Dendritic cell treated with granulocyte-macrophage colony-stimulating factor and Interleukin-4, amounts not matched to agents 40 ng/mL and 50 ng/mL, for 4 days (primary cell): ENCODE measurements at regions not wholly inside any gene's neighbourhood (a gene's known extent, or its start where the extent isn't known, plus 50 kb on each side); places are given as distances from the start of the nearest gene placed in this dataset.

Experiments used
- H3K27ac Mint-ChIP-seq: one replicate; pipeline ENCODE4 v1.8.0; 2022; ENCODE audit warnings: mild to moderate bottlenecking, mixed read lengths
- H3K27me3 Mint-ChIP-seq: one replicate; pipeline ENCODE4 v1.8.0; 2022; ENCODE audit warnings: mild to moderate bottlenecking, mixed read lengths
- H3K36me3 Mint-ChIP-seq: one replicate; pipeline ENCODE4 v1.8.0; 2022; ENCODE audit warnings: low read depth, mixed read lengths
- H3K4me1 Mint-ChIP-seq: one replicate; pipeline ENCODE4 v1.8.0; 2022; ENCODE audit warnings: low read depth, mixed read lengths
- H3K4me3 Mint-ChIP-seq: one replicate; pipeline ENCODE4 v1.8.0; 2022; ENCODE audit warnings: mild to moderate bottlenecking, moderate library complexity, mixed read lengths
- H3K9me3 Mint-ChIP-seq: one replicate; pipeline ENCODE4 v1.8.0; 2022; ENCODE audit warnings: mixed read lengths
- intact Hi-C: fragments of 100-400 bp; cut with micrococcal nuclease; formaldehyde crosslinking; loops from one replicate; pipeline ENCODE4 v1.15.0; 2022

DNA sequence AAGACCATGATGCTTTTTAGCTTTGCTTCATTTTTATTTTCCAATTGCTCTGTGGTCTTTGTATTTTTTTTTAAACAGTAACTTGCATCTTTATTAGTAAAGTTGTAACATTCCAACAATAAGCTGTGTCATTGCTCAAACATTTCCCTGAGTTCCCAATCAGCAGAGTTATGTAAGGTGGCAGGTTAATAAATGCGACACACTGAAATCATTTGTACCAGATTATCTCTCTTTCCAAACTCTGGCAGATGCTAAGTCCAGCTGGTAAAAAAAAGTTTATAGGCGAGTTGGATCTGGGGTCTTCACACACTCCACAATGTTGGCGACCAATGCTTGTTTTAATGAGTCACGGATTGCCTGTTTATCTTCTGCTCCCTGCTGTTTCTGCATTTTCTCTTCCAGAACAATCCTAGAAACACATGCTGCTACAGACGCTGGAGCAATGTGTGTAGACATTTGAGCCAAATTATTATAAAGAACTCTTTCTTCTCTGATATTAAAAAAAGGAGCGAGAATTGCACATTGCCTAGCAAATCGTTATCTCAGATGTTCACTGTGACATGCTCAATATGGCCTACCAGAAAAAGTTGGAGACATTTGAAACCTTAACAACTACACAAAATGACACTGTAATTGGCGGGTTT, 113.6 kb upstream of the IFNGR1 start:
- H3K27me3 Mint-ChIP-seq: peaks cover 24% of the 10 kb centered on the region
- H3K27ac Mint-ChIP-seq: no peak overlapping the region
- no peaks in the 10 kb centered on the region for H3K36me3 Mint-ChIP-seq

DNA sequence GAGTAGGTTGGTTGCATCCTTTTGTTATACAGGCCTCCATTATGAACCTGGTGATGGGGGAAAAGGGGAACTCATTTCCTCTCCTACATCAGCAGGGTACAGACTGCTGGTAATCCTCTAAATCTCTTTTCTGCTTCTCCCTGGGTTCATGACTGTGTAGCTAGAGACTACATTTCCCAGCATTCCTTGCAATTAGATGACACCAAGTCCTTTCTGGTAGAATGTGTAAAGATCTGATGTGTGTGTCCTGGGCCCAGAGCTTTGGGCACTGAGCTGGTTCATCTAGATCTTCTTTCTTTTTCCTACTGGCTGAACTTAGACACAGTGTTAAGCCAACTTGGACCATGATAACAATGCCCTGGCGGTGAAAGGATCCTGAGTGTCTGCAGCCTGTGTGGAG, 104.7 kb upstream of the IFNGR1 start:
- H3K27me3 Mint-ChIP-seq: peaks cover 1% of the 10 kb centered on the region
- H3K4me3 Mint-ChIP-seq: no peak overlapping the region
- no peak overlapping the region for H3K27ac Mint-ChIP-seq
- H3K4me1 Mint-ChIP-seq: no peaks in the 10 kb centered on the region
- intact Hi-C loops: loop anchor here (10.0 kb wide), 1 partner anchor 321 kb away; no protein-coding TSS in a partner anchor
- H3K9me3 Mint-ChIP-seq: no peaks in the 10 kb centered on the region
- no peaks in the 10 kb centered on the region for H3K36me3 Mint-ChIP-seq

More for the DNA sequence above, 113.6 kb upstream of the IFNGR1 start:
- H3K9me3 Mint-ChIP-seq: no peaks in the 10 kb centered on the region
- intact Hi-C loops: no loop called here
- no peaks in the 10 kb centered on the region for H3K4me1 Mint-ChIP-seq
- H3K4me3 Mint-ChIP-seq: no peak overlapping the region

DNA sequence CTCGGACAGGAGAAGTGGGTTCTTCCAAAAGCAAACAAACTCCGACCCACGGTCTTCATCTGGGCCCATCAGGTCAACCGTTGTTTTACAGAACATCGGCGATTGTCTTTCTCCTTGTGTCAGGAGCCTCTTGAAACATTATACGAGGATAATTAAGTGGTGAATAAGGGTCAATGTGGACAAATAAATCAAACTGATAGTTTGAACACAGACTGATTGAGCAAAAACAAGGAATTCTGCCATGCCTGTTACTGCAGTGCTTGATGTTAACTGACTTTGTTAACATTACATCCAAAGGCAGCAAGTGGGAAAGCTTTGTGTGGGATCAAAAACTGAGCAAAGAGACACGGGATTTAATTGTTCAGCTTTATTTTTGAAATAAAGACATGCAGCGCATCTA, 101.1 kb upstream of the IFNGR1 start:
- Mint-ChIP-seq H3K36me3 (no peaks in the 10 kb centered on the region), H3K4me1 (peaks cover 2% of the 10 kb centered on the region), H3K4me3 (no peak overlapping the region), H3K27me3 (no peaks in the 10 kb centered on the region), H3K27ac (no peak overlapping the region), H3K9me3 (no peaks in the 10 kb centered on the region)
- intact Hi-C loops: loop anchor here (10.0 kb wide), 1 partner anchor 325 kb away; no protein-coding TSS in a partner anchor

DNA sequence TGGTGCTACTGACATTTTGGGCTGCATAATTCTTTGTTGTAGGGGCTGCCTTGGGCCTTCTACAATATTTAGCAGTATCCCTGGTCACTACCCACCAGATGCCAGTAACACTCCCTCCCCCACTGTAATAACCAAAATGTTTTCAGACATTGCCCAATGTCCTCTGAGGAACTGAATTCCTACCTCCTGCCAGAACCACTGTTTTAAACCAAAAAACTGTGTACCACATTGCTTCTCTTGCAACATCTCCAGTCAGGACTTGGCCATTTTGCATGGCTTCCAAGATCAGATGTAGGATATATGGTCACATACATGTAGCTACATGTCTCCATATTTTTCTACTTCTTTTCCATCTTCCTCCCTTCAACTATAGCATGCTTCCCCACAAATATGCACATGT, 97.4 kb upstream of the IFNGR1 start:
- Mint-ChIP-seq H3K4me1 (peaks cover 21% of the 10 kb centered on the region), H3K36me3 (no peaks in the 10 kb centered on the region), H3K27ac (no peak overlapping the region), H3K4me3 (no peak overlapping the region), H3K9me3 (no peaks in the 10 kb centered on the region), H3K27me3 (no peaks in the 10 kb centered on the region)
- intact Hi-C loops: no loop called here

DNA sequence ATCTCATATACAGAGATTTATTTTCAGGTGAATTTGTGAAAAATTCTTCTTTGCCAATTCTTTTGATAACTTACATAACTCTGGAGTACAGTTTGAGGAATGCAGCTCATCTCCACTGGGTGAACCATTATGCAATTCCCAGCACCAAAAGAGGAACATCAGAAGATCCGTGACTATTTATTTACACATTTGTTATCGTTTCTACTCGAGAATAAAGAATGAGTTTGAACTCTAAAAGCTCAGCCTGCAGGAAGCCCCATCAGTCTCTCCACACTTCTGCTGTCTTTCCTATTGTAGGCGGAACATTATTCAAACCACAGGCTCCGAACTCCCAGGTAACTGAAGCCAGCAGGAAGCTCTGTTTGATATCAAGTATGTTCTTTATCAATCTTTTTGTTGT, 95.9 kb upstream of the IFNGR1 start:
- Mint-ChIP-seq H3K27ac (peak overlapping the region; percentile 45), H3K36me3 (no peaks in the 10 kb centered on the region), H3K4me1 (peaks cover 24% of the 10 kb centered on the region), H3K4me3 (no peak overlapping the region), H3K27me3 (no peaks in the 10 kb centered on the region), H3K9me3 (no peaks in the 10 kb centered on the region)
- intact Hi-C loops: loop anchor here (2.0 kb wide), 1 partner anchor 178 kb away; no protein-coding TSS in a partner anchor

DNA sequence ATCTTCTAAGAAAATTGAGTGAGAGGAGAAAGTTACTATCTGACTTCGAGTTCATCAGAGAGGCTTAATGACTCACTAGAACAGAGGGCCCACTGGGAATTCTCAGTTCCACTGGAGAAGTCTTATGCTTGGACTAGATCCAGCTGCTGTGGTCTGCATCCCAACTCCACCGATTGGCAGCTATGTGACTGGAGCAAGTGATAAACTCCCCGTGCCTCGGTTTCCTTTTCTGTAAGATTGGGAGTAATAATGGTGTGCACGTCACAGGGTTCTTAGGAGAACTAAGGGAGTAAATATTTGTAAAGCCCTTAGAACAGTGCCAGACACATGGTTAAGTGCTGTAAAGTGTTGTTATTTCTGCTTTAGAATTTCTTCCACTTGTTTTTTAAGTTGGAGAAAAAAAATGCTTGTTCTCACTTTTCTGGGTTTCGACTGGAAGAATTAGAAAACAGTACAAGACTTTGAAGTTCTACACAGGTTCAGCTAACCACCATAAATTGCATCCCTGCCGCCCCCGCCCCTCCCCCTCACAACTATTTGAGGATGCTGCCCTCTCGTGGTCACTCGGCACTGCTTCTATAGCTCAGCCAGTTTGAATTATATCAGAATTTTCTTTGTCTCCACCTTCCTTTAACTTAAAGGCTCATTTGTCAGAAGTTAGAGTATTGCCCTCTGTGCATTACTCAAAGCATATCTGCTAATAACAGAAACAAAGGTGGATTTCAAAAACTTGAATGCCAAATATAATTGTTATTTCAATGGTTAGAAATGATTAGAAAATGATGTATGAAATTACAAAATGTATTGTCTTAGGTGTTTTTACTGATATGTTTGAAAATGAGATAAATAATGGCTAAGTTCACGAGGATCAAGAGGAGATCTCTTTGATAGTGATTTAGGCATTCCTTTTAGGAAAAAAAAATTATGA, 95.0 kb upstream of the IFNGR1 start:
- Mint-ChIP-seq H3K27ac (peak overlapping the region; percentile 30), H3K9me3 (no peaks in the 10 kb centered on the region), H3K4me3 (no peak overlapping the region), H3K36me3 (no peaks in the 10 kb centered on the region), H3K27me3 (no peaks in the 10 kb centered on the region), H3K4me1 (peaks cover 33% of the 10 kb centered on the region)
- intact Hi-C loops: loop anchor here (1.0 to 2.0 kb wide), 5 partner anchors 42 to 220 kb away; no protein-coding TSS in a partner anchor

DNA sequence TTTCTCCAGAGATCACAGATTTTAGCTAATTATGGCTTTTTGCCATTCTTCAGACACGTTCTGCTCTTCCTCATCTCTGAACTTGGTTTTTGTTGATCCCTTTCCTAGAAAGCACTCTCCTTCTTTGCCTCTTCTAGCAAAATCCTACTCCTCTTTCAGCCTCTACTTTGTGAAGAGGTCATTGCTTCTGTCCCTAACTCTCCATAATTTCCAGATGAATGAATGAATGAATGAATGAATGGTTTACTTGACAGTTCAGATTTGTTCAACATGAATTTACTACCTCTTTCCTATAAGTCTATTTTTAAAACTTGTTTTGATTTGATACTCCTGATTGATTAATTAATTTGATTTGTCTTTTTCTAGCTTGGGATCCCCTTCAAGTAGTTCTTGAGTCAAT, 94.0 kb upstream of the IFNGR1 start:
- Mint-ChIP-seq H3K4me1 (peaks cover 43% of the 10 kb centered on the region), H3K27ac (peak overlapping the region; percentile 1), H3K36me3 (no peaks in the 10 kb centered on the region), H3K9me3 (no peaks in the 10 kb centered on the region), H3K4me3 (no peak overlapping the region), H3K27me3 (no peaks in the 10 kb centered on the region)
- intact Hi-C loops: no loop called here

DNA sequence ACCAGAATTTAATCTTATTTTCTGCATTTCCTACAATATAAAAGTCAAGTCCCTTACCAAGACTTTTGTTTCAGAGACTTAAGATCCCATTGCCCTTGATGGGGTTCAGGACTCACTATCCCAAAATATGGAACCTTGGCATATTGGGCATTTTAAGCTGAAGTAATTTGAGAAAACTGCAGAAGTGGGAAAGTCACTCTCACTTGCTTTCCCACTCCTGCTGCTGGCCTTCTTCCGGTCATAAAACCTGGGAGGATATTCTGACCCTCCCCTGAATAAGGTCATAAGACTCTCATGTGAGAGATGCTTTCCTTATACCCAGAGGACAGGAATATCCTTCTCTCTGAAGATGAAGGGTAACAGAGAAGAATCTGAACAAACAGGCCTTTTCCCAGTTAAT, 92.8 kb upstream of the IFNGR1 start:
- Mint-ChIP-seq H3K36me3 (no peaks in the 10 kb centered on the region), H3K27me3 (no peaks in the 10 kb centered on the region), H3K9me3 (peaks cover 3% of the 10 kb centered on the region), H3K4me3 (no peak overlapping the region), H3K27ac (no peak overlapping the region), H3K4me1 (peaks cover 51% of the 10 kb centered on the region)
- intact Hi-C loops: no loop called here

DNA sequence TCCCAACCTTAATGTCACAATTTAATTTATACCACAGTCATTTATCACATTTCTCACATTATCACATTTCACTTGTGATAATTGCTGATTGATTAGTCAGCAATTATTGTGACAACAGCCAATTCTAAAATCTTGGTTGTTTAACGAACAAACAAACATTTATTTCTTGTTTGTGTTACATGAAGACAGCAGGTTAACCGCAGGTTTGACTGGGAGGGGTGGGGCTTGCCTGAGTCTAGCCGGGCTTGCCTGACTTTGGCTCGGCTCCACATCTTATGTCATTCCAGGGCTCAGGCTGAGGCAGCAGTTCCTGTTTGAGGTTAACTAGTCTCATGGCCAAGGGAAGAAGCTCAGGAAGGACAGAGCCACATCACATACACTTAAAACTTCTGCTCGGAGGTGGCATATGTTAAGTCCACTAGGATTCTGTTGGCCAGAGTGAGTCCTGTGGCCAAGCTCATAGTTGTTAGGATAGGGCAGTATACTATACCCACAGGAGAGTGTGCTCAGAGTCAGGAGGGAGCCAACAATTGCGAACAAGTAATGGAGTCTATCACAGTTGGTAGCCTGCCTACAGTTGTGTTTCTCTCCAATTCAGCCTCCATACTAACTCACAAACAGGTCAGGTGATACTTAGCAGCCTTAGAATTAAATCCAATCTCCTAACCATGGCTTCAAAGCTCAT, 90.0 kb upstream of the IFNGR1 start:
- Mint-ChIP-seq H3K9me3 (peaks cover 7% of the 10 kb centered on the region), H3K4me3 (peak overlapping the region; percentile 21), H3K27ac (peak overlapping the region; percentile 73), H3K4me1 (peaks cover 51% of the 10 kb centered on the region), H3K36me3 (no peaks in the 10 kb centered on the region), H3K27me3 (no peaks in the 10 kb centered on the region)
- intact Hi-C loops: loop anchor here (2.0 kb wide), 1 partner anchor 86 kb away; no protein-coding TSS in a partner anchor

DNA sequence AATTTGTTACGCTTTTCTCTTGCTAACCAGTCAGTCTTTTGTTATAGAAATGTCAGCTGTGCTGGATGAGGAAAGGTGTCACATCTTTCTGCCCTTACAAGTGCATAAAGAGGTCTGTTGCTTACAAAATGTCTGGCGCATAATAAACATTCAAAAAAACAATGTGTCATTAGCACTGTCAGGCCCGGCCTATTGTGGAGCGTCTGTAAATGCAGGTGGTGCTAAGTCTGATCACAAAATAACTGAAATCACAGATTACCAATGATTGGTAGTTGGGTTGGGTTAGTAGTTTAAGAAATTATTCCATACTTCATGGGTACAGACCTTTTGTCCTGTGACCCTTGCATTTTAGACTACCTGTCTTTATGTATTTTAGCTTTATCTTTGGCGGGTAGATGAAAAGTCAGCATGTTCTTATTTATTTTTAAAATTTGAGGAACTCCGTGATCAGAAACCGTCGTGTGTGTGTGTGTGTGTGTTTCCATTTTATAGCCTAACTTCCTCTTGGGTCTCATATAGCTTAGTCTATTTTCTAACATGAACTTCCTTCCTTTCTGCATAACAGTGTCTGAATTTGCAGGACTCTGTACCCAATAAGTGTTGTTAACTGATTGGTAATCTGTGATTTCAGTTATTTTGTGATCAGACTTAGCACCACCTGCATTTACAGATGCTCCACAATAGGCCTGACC, 88.1 kb upstream of the IFNGR1 start:
- Mint-ChIP-seq H3K9me3 (peaks cover 21% of the 10 kb centered on the region), H3K4me3 (no peak overlapping the region), H3K36me3 (peaks cover 6% of the 10 kb centered on the region), H3K4me1 (peaks cover 45% of the 10 kb centered on the region), H3K27me3 (no peaks in the 10 kb centered on the region), H3K27ac (no peak overlapping the region)
- intact Hi-C loops: no loop called here

DNA sequence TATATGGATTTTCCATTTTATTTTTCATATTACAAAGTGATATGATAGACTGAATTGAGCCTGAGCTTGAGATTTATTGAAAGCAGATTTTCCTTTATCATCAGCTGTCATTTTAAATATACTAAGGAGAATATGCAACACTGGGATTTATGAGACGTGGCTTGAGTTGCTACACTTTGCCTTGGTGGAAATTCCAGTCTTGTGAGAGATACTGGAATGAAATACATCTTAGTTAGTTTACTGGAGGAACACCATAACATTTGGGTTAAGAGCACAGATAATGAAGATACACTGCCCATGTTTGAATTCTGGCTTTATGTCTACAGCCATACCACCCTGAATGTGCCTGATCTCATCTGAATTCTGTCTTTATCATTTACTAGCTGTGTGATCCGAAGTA, 86.5 kb upstream of the IFNGR1 start:
- Mint-ChIP-seq H3K27ac (no peak overlapping the region), H3K4me1 (peaks cover 43% of the 10 kb centered on the region), H3K36me3 (peaks cover 6% of the 10 kb centered on the region), H3K9me3 (peaks cover 25% of the 10 kb centered on the region), H3K27me3 (peaks cover under 1% of the 10 kb centered on the region), H3K4me3 (no peak overlapping the region)
- intact Hi-C loops: no loop called here

DNA sequence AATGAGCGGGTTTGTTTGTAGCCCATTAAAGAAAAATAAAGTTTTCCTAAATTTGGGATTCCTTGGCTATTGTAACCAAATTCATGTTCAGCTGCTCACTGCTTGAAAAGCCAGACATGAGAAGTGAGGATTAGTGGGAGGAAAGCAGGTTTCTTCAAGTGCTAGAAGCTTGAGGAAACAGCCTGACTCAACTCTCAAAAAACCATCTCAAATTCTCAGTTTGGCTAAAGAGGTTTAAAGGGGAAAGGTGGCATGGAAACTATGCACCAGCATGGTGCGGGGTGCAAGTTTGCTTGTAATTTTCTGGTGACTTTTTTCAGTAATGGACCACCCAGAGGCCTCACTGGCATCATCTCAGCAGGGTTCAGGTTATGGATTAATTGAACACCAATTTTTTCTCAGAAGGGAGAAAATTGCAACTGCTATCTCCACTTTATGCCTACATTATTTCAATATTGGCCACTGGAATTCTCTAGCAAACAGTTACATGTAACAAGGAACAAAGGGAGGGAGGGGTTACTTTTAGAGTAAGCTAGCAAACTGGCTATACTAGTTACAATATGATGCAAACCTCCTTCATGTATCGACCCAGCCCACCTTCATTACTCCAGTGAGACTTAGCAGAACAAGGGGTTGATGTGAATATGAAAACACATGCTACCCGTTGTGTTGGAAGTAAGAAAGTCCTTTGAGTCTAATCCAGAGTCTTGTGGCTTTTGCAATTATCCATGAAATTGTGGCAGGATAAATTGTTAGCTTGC, 85.0 kb upstream of the IFNGR1 start:
- Mint-ChIP-seq H3K36me3 (peaks cover 6% of the 10 kb centered on the region), H3K9me3 (peaks cover 30% of the 10 kb centered on the region), H3K27ac (no peak overlapping the region), H3K4me3 (no peak overlapping the region), H3K4me1 (peaks cover 42% of the 10 kb centered on the region), H3K27me3 (peaks cover 1% of the 10 kb centered on the region)
- intact Hi-C loops: no loop called here

DNA sequence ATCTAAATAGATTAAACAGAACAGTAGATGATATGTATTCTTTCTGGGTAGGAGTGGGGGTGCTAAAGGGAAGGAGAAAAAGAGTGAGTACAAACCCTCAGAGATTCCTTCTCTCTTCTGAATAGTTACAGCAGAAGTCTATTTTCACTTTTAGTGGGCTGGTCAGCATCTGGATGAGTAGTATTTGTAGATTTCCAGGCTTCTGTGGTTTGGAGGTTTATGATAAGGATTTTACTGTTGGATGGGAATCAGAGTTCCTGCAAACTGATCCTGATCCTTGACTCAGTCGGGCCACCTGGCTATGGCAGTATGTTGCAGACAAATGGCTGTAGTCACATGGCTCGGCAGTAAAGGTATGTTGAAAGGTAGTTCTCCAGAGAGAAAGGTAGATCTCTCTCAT, 84.3 kb upstream of the IFNGR1 start:
- Mint-ChIP-seq H3K9me3 (peaks cover 30% of the 10 kb centered on the region), H3K36me3 (peaks cover 6% of the 10 kb centered on the region), H3K4me1 (peaks cover 42% of the 10 kb centered on the region), H3K4me3 (no peak overlapping the region), H3K27ac (no peak overlapping the region), H3K27me3 (peaks cover 1% of the 10 kb centered on the region)
- intact Hi-C loops: no loop called here
